HG03280 (cell line): ENCODE measurements at regions not wholly inside any gene's neighbourhood (a gene's known extent, or its start where the extent isn't known, plus 50 kb on each side); places are given as distances from the start of the nearest gene placed in this dataset.

Experiments
- ATAC-seq: cut with Tn5 transposase; IDR thresholded peaks from one replicate; pipeline ENCODE4 v1.9.1; 2021; ENCODE audit warnings: mild to moderate bottlenecking, moderate library complexity; ENCODE audit not compliant: unreplicated experiment

- no peak for ATAC-seq
These were observed 66.0 kb upstream of the KIRREL3 start for GRCh38 chr11:127066401-127067090.

DNA sequence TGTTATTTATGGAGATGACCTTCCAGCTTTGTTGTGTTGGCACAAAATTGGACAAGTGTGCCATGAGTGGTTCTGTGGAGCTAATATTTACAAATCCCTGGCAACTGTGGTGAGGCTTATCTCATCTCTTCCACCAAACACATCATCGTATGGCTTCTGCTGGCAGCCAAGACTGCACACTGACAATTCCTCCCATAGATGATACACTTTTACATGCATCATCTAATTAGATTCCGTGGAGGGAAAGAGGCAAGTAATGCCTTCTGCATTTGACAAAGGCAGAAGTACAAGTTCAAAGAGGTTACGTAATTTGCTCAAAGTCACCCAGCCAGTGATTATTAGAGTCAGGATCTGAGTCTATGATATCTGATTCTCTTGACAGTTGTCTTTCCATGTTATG is 62.7 kb upstream of the KIRREL3 start:
- ATAC-seq, result no peak

GRCh38 chr11:127061947-127062346 is 61.4 kb upstream of the KIRREL3 start:
- ATAC-seq, result no peak

DNA sequence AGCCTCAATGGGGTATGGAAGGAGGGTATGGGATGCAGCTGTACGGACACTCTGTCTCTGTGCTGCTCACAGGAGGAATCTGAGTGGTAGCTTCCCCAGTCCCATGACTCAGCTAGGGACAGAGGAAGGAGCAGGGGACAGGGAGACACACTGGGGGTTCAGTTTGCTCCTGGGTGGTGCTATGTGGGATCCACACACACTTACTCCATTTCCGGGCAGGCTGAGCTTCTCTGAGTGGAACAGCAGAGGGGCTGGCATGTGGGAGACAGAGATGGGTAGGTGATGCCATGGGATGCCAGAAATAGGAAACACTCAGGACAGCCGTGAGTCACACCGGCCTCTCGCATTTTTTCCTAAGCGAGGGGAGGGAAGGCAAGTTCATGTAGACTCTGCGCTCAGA is 59.2 kb upstream of the KIRREL3 start:
- ATAC-seq, result no peak

GRCh38 chr11:127059286-127059685 is 58.7 kb upstream of the KIRREL3 start:
- no peak for ATAC-seq

- ATAC-seq, result no peak
These were observed 58.0 kb upstream of the KIRREL3 start for GRCh38 chr11:127058524-127058923.

- ATAC-seq, result no peak
These were observed 56.6 kb upstream of the KIRREL3 start for GRCh38 chr11:127057126-127057525.

GRCh38 chr11:127056338-127056971 is 55.9 kb upstream of the KIRREL3 start:
- no peak for ATAC-seq

GRCh38 chr11:127055236-127055635 is 54.7 kb upstream of the KIRREL3 start:
- ATAC-seq, result no peak

DNA sequence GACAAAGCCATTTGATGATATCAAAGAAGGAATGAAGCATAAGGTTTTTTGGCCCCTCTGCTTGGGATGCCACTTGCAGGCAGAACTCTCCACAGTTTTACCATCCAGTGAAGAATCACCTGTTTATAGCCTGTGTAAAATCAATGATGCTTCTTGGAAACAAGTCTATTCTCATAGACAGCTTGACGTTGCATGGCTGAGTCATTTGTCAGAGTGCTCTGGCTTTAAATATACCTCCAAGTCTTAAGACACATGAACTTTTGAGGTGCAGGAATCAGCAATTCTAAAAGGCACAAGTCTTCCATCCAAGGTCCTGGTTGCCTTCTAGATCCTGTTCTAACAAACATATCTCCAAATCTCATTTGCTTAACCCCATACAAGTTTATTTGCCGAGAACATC is 53.6 kb upstream of the KIRREL3 start:
- ATAC-seq, result no peak

DNA sequence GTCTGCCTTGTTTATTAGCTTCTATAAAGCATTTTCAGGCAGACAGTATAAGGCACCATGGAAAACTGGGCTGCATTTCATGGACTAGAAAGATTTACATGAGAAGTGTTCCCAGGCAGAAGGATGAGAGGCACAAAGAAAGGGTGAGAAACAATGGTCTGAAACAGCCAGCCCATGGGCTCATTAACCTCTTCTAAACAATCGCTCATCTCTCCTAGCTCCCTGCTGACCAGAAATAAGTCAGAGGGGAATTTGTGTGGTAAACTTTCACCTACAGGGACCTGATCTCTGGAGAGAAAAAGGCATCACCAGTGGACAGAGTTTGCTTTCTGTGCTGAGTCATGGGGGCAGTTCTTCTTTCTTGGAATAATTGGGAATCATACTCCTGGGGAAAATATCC is 51.8 kb upstream of the KIRREL3 start:
- ATAC-seq, result no peak
